Panc1 (cell line): ENCODE measurements at regions not wholly inside any gene's neighbourhood (a gene's known extent, or its start where the extent isn't known, plus 50 kb on each side); places are given as distances from the start of the nearest gene placed in this dataset.

Experiments used
- ATAC-seq: fragments of 200-7000 bp; cut with Tn5 transposase; 2 replicates; pipeline ENCODE4 v1.9.1; 2020; ENCODE audit warnings: mild to moderate bottlenecking, moderate library complexity
- BruUV-seq: library from RNA; stranded (reverse); fragments of 400-500 nt; replicated peaks from 2 replicates; lab custom pipeline; 2021; lab: Mats Ljungman, UMichigan
- CTCF ChIA-PET: fragments of 300-600 bp; sonication (Branson Sonifier 250); formaldehyde crosslinking; loops from one replicate; lab custom pipeline; 2022; ENCODE audit warnings: antibody characterized with exemption; lab: Charles Lee
- POLR2A ChIA-PET: fragments of 300-600 bp; sonication (Branson Sonifier 250); formaldehyde crosslinking; loops from one replicate; lab custom pipeline; 2022; ENCODE audit warnings: antibody characterized with exemption; lab: Charles Lee
- DNase-seq: peaks from one replicate; pipeline ENCODE4 v3.0.0-alpha.2; 2010; ENCODE audit warnings: low read depth, low spot score
- H3K27ac ChIP-seq: 2 replicates; pipeline ENCODE4 v1.5.1; 2011; ENCODE audit warnings: mild to moderate bottlenecking, low read length, inconsistent platforms
- H3K27me3 ChIP-seq: fragments of 200-500 bp; sonication (Bioruptor generic); 2 replicates; pipeline ENCODE4 v1.6.0; 2014; ENCODE audit warnings: low read length, inconsistent platforms; ENCODE audit not compliant: control insufficient read depth, insufficient read depth
- H3K36me3 ChIP-seq: fragments of 200-500 bp; sonication (Bioruptor generic); 2 replicates; pipeline ENCODE4 v1.5.1; 2014; ENCODE audit warnings: inconsistent platforms, mild to moderate bottlenecking, low read length, moderate library complexity; ENCODE audit not compliant: control insufficient read depth, insufficient read depth
- H3K4me1 ChIP-seq: 2 replicates; pipeline ENCODE4 v1.5.1; 2011; ENCODE audit warnings: inconsistent platforms, mild to moderate bottlenecking, low read length, moderate library complexity; ENCODE audit not compliant: control insufficient read depth, insufficient read depth
- H3K4me3 ChIP-seq, 2 experiments: 2 replicates each; pipeline ENCODE4 v1.5.1; 2011 to 2012; ENCODE audit warnings: low read depth in 2 of 2, low read length in 2 of 2, mild to moderate bottlenecking in 2 of 2, inconsistent platforms in 1 of 2, moderate library complexity in 1 of 2
- H3K9me3 ChIP-seq: fragments of 200-500 bp; sonication (Bioruptor generic); 2 replicates; pipeline ENCODE4 v1.5.1; 2014; ENCODE audit warnings: low read depth, mild to moderate bottlenecking, inconsistent platforms, low read length, moderate library complexity; ENCODE audit not compliant: control insufficient read depth, insufficient read depth
- POLR2AphosphoS5 ChIP-seq: IDR thresholded peaks from 2 replicates; pipeline ENCODE4 v1.6.1; 2012; ENCODE audit warnings: mild to moderate bottlenecking, low read depth, low read length, moderate library complexity
- SIN3A ChIP-seq: IDR thresholded peaks from 2 replicates; pipeline ENCODE4 v1.6.1; 2012; ENCODE audit warnings: low read depth, mild to moderate bottlenecking, low read length, moderate library complexity, borderline replicate concordance; ENCODE audit not compliant: insufficient read depth
- TCF7L2 ChIP-seq: IDR thresholded peaks from 2 replicates; pipeline ENCODE4 v1.6.1; 2011; ENCODE audit warnings: mild to moderate bottlenecking, low read depth, low read length, inconsistent platforms
- in situ Hi-C: cut with HindIII; loops from 2 replicates; pipeline ENCODE4 v1.10.0; 2016; ENCODE audit warnings: low sequenced_read_pairs, low pct_unique_long_range_greater_than_20kb
- intact Hi-C: fragments of 100-400 bp; cut with micrococcal nuclease; formaldehyde crosslinking; loops from one replicate; pipeline ENCODE4 v1.10.0; 2022; ENCODE audit not compliant: unreplicated experiment
- TF ChIP-seq, protein P1 (sequence below): fragments of 450-650 bp; IDR thresholded peaks from 2 replicates; pipeline ENCODE4 v1.5.1; 2017; ENCODE audit warnings: mild to moderate bottlenecking
- TF ChIP-seq, protein P2 (sequence below), 2 experiments: IDR thresholded peaks; 2 replicates each; pipeline ENCODE4 v1.6.1; 2011 to 2012; ENCODE audit warnings: low read depth in 2 of 2, control low read depth in 1 of 2, low read length in 1 of 2, mild to moderate bottlenecking in 1 of 2, moderate library complexity in 1 of 2; ENCODE audit not compliant: insufficient read depth in 1 of 2

- POLR2A ChIA-PET, result interaction anchor here (0.7 kb wide), 1 partner anchor 110 kb away, joined by 6 read pairs; no protein-coding TSS in a partner anchor
- DNase-seq, result no peak
- no peaks in the 10 kb centered on the region for H3K4me1 ChIP-seq
- intact Hi-C loops, result no loop called here
- no peaks in the 10 kb centered on the region for H3K9me3 ChIP-seq
- CTCF ChIA-PET, result no interaction called here
- in situ Hi-C loops, result no loop called here
- BruUV-seq, result no TSS peak
- no peaks in the 10 kb centered on the region for H3K36me3 ChIP-seq
- H3K4me3 ChIP-seq, result no peak overlapping the region
- TF ChIP-seq POLR2AphosphoS5 (no peak), TCF7L2 (no peak)
- TF ChIP-seq, protein P1, sequence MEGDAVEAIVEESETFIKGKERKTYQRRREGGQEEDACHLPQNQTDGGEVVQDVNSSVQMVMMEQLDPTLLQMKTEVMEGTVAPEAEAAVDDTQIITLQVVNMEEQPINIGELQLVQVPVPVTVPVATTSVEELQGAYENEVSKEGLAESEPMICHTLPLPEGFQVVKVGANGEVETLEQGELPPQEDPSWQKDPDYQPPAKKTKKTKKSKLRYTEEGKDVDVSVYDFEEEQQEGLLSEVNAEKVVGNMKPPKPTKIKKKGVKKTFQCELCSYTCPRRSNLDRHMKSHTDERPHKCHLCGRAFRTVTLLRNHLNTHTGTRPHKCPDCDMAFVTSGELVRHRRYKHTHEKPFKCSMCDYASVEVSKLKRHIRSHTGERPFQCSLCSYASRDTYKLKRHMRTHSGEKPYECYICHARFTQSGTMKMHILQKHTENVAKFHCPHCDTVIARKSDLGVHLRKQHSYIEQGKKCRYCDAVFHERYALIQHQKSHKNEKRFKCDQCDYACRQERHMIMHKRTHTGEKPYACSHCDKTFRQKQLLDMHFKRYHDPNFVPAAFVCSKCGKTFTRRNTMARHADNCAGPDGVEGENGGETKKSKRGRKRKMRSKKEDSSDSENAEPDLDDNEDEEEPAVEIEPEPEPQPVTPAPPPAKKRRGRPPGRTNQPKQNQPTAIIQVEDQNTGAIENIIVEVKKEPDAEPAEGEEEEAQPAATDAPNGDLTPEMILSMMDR, result no peak
- no peak for ATAC-seq
- no peaks in the 10 kb centered on the region for H3K27me3 ChIP-seq
- no peak overlapping the region for H3K27ac ChIP-seq
Measured at GRCh38 chr2:195600778-195601177, 56.2 kb upstream of the SLC39A10 start.

DNA sequence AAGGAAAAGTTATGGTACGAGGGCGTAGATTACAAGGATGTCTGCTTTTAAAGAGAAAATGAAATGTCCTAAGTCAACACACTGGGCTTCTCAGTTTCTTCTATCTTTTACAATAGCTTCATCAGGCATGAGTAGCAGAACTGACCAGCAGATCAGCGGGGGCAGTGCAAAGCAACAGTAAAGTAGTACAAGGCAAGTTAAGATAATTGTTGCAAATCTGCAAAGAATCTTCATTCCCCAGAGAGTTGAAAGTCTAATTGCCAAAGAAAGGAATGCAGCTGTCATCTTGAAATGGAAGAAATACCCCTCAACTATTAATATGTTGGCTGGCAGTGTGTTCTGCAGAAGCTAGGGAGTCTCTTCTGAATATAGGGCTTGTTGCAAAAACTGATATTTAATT, 60.2 kb upstream of the SLC39A10 start:
- Histone ChIP-seq H3K36me3 (no peaks in the 10 kb centered on the region), H3K4me3 (no peak overlapping the region), H3K27me3 (no peaks in the 10 kb centered on the region), H3K27ac (no peak overlapping the region), H3K4me1 (no peaks in the 10 kb centered on the region), H3K9me3 (0 out of 2 replicates have a peak, but pooled peaks cover 4% of the 10 kb centered on the region)
- BruUV-seq, result no TSS peak
- intact Hi-C loops (no loop called here), in situ Hi-C loops (no loop called here)
- POLR2A ChIA-PET, result no interaction called here
- ATAC-seq (no peak), DNase-seq (no peak)
- no peak for TF ChIP-seq TCF7L2
- TF ChIP-seq, protein P1, result no peak
- TF ChIP-seq SIN3A, result no peak
- no peak for TF ChIP-seq POLR2AphosphoS5
- TF ChIP-seq, protein P2, sequence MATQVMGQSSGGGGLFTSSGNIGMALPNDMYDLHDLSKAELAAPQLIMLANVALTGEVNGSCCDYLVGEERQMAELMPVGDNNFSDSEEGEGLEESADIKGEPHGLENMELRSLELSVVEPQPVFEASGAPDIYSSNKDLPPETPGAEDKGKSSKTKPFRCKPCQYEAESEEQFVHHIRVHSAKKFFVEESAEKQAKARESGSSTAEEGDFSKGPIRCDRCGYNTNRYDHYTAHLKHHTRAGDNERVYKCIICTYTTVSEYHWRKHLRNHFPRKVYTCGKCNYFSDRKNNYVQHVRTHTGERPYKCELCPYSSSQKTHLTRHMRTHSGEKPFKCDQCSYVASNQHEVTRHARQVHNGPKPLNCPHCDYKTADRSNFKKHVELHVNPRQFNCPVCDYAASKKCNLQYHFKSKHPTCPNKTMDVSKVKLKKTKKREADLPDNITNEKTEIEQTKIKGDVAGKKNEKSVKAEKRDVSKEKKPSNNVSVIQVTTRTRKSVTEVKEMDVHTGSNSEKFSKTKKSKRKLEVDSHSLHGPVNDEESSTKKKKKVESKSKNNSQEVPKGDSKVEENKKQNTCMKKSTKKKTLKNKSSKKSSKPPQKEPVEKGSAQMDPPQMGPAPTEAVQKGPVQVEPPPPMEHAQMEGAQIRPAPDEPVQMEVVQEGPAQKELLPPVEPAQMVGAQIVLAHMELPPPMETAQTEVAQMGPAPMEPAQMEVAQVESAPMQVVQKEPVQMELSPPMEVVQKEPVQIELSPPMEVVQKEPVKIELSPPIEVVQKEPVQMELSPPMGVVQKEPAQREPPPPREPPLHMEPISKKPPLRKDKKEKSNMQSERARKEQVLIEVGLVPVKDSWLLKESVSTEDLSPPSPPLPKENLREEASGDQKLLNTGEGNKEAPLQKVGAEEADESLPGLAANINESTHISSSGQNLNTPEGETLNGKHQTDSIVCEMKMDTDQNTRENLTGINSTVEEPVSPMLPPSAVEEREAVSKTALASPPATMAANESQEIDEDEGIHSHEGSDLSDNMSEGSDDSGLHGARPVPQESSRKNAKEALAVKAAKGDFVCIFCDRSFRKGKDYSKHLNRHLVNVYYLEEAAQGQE (IDR thresholded peaks at IDR 0.05; ENCODE audit: insufficient read depth in 1 of 2, low read depth in 2 of 2, low read length in 1 of 2), result no peak
- CTCF ChIA-PET, result no interaction called here
